Stimulated activated CD4-positive, alpha-beta T cell treated with anti-CD3 and anti-CD28 coated beads, TNF-alpha, amount 100 ng/mL, for 24 hours (primary cell): ENCODE measurements at regions not wholly inside any gene's neighbourhood (a gene's known extent, or its start where the extent isn't known, plus 50 kb on each side); places are given as distances from the start of the nearest gene placed in this dataset.

Source experiments
- DNase-seq, 3 experiments: peaks; one replicate each; pipeline ENCODE4 v3.0.0-alpha.2; 2020; ENCODE audit warnings: low read depth in 3 of 3

- no peak for DNase-seq
These were observed 91.4 kb upstream of the NEBL start for GRCh38 chr10:20988357-20988983.

- DNase-seq: no peak
These were observed 88.9 kb upstream of the NEBL start for GRCh38 chr10:20986049-20986448.

- no peak for DNase-seq
These were observed 87.6 kb upstream of the NEBL start for GRCh38 chr10:20984662-20985061.

GRCh38 chr10:20981419-20981953 lies 84.4 kb upstream of the NEBL start:
- DNase-seq: no peak

GRCh38 chr10:20978617-20979016 lies 81.5 kb upstream of the NEBL start:
- no peak for DNase-seq

GRCh38 chr10:20977300-20977699 lies 80.2 kb upstream of the NEBL start:
- no peak for DNase-seq

- DNase-seq: no peak
These were observed 79.8 kb upstream of the NEBL start for GRCh38 chr10:20976891-20977290.

GRCh38 chr10:20976390-20976789 lies 79.3 kb upstream of the NEBL start:
- DNase-seq: no peak

GRCh38 chr10:20975236-20975635 lies 78.1 kb upstream of the NEBL start:
- DNase-seq: no peak

GRCh38 chr10:20972925-20973324 lies 75.8 kb upstream of the NEBL start:
- no peak for DNase-seq

GRCh38 chr10:20971901-20972300 lies 74.8 kb upstream of the NEBL start:
- DNase-seq: no peak

- no peak for DNase-seq
These were observed 73.6 kb upstream of the NEBL start for GRCh38 chr10:20970708-20971107.

GRCh38 chr10:20970044-20970443 lies 72.9 kb upstream of the NEBL start:
- no peak for DNase-seq

GRCh38 chr10:20966426-20966825 lies 69.3 kb upstream of the NEBL start:
- DNase-seq: no peak

GRCh38 chr10:20963721-20964595 lies 66.8 kb upstream of the NEBL start:
- DNase-seq: no peak

GRCh38 chr10:20963056-20963455 lies 65.9 kb upstream of the NEBL start:
- no peak for DNase-seq

- no peak for DNase-seq
These were observed 65.1 kb upstream of the NEBL start for GRCh38 chr10:20962165-20962564.

GRCh38 chr10:20959242-20959641 lies 62.1 kb upstream of the NEBL start:
- no peak for DNase-seq

GRCh38 chr10:20958764-20959163 lies 61.7 kb upstream of the NEBL start:
- DNase-seq: no peak

- no peak for DNase-seq
These were observed 61.1 kb upstream of the NEBL start for GRCh38 chr10:20958225-20958624.

- DNase-seq: no peak
These were observed 60.6 kb upstream of the NEBL start for GRCh38 chr10:20957744-20958143.

- no peak for DNase-seq
These were observed 59.7 kb upstream of the NEBL start for GRCh38 chr10:20956843-20957242.

GRCh38 chr10:20955355-20955893 lies 58.3 kb upstream of the NEBL start:
- no peak for DNase-seq
